GM12878 (cell line): ENCODE measurements at regions not wholly inside any gene's neighbourhood (a gene's known extent, or its start where the extent isn't known, plus 50 kb on each side); places are given as distances from the start of the nearest gene placed in this dataset.

ENCODE experiments used
- ATAC-seq: fragments of 200-7000 bp; cut with Tn5 transposase; 3 replicates; pipeline ENCODE4 v1.9.1; 2020; ENCODE audit warnings: mild to moderate bottlenecking, moderate library complexity
- BruUV-seq: library from RNA; stranded (reverse); fragments of 400-500 nt; replicated peaks from 2 replicates; lab custom pipeline; 2021; lab: Mats Ljungman, UMichigan
- CTCF ChIA-PET: fragments of 300-600 bp; sonication (Branson Sonifier 250); formaldehyde crosslinking; extraction: SDS; loops from one replicate; lab custom pipeline; 2021; ENCODE audit warnings: inconsistent platforms; lab: Yijun Ruan, JAX
- POLR2A ChIA-PET: fragments of 350-600 bp; formaldehyde crosslinking; extraction: SDS; loops from one replicate; lab custom pipeline; 2021; ENCODE audit warnings: inconsistent platforms; lab: Charles Lee
- RAD21 ChIA-PET: fragments of 300-600 bp; sonication (Branson Sonifier 250); formaldehyde crosslinking; loops from one replicate; lab custom pipeline; 2023; ENCODE audit warnings: antibody characterized with exemption; ENCODE audit not compliant: unreplicated experiment; lab: Charles Lee
- SMC1A ChIA-PET: fragments of 300-600 bp; sonication (Branson Sonifier 250); formaldehyde crosslinking; loops from one replicate; lab custom pipeline; 2023; ENCODE audit not compliant: unreplicated experiment, uncharacterized antibody; lab: Charles Lee
- DNase-seq: peaks from one replicate; pipeline ENCODE4 v3.0.0-alpha.2; 2011; ENCODE audit warnings: low read depth, low spot score
- FAIRE-seq: peaks from 3 replicates; lab custom pipeline; 2011; peaks lifted over from hg19 to GRCh38; lab: Jason Lieb, UNC
- H2AFZ ChIP-seq: 2 replicates; pipeline ENCODE4 v1.6.0; 2011; ENCODE audit warnings: low read depth, low read length, control low read depth; ENCODE audit not compliant: control insufficient read depth
- H3K27ac ChIP-seq: 2 replicates; pipeline ENCODE4 v1.5.1; 2011; ENCODE audit warnings: control low read depth; ENCODE audit not compliant: control insufficient read depth, insufficient read depth
- H3K27me3 ChIP-seq, 2 experiments: replicated peaks in 1 of 2; 2 replicates each; pipeline versions ENCODE4 v1.6.0 to v1.6.1; 2011; ENCODE audit warnings: low read length in 1 of 2; ENCODE audit not compliant: control insufficient read depth in 2 of 2, insufficient read depth in 2 of 2
- H3K36me3 ChIP-seq, 2 experiments: 2 replicates each; pipeline ENCODE4 v1.5.1; 2011; ENCODE audit warnings: low read length in 1 of 2; ENCODE audit not compliant: control insufficient read depth in 2 of 2, insufficient read depth in 2 of 2
- H3K4me1 ChIP-seq: 2 replicates; pipeline ENCODE4 v1.6.1; 2011; ENCODE audit warnings: mild to moderate bottlenecking, low read length, moderate library complexity, mixed read lengths; ENCODE audit not compliant: control insufficient read depth, insufficient read depth
- H3K4me2 ChIP-seq: 2 replicates; pipeline ENCODE4 v1.6.0; 2011; ENCODE audit warnings: control low read depth; ENCODE audit not compliant: control insufficient read depth, insufficient read depth
- H3K4me3 ChIP-seq: fragments of 200-600 bp; sonication (generic); 2 replicates; pipeline ENCODE4 v1.5.1; 2016
- H3K79me2 ChIP-seq: 2 replicates; pipeline ENCODE4 v1.6.0; 2011; ENCODE audit warnings: low read length; ENCODE audit not compliant: control insufficient read depth, insufficient read depth
- H3K9ac ChIP-seq: 2 replicates; pipeline ENCODE4 v1.8.0; 2011; ENCODE audit warnings: low read length, control low read depth, mixed read lengths; ENCODE audit not compliant: control insufficient read depth, insufficient read depth
- H3K9me3 ChIP-seq: replicated peaks from 3 replicates; pipeline ENCODE4 v1.5.1; 2011; ENCODE audit warnings: mild to moderate bottlenecking, low read length; ENCODE audit not compliant: control insufficient read depth, insufficient read depth
- H4K20me1 ChIP-seq: 2 replicates; pipeline ENCODE4 v1.6.0; 2011; ENCODE audit not compliant: control insufficient read depth, insufficient read depth
- CBFB ChIP-seq: IDR thresholded peaks from 2 replicates; pipeline ENCODE4 v1.6.1; 2016; ENCODE audit warnings: antibody characterized with exemption, low read depth
- EGR1 ChIP-seq, 2 experiments: IDR thresholded peaks; 1 replicate in 1 of 2; 2 replicates in 1 of 2; pipeline ENCODE4 v1.6.1; 2011 to 2012; ENCODE audit warnings: low read depth in 2 of 2, low read length in 2 of 2, borderline replicate concordance in 1 of 2, mild to moderate bottlenecking in 1 of 2, moderate library complexity in 1 of 2
- FOXM1 ChIP-seq: IDR thresholded peaks from 2 replicates; pipeline ENCODE4 v1.6.1; 2012; ENCODE audit warnings: low read depth, mild to moderate bottlenecking, inconsistent platforms, low read length, moderate library complexity
- HDAC2 ChIP-seq: fragments of 200-600 bp; sonication (generic); IDR thresholded peaks from 2 replicates; pipeline ENCODE4 v1.6.1; 2017
- JUNB ChIP-seq: IDR thresholded peaks from 2 replicates; pipeline ENCODE4 v1.6.1; 2016; ENCODE audit warnings: antibody characterized with exemption, mild to moderate bottlenecking
- KDM1A ChIP-seq: fragments of 200-600 bp; sonication (generic); IDR thresholded peaks from 2 replicates; pipeline ENCODE4 v1.6.1; 2016; ENCODE audit warnings: borderline replicate concordance
- MEF2B ChIP-seq: fragments of 450-650 bp; IDR thresholded peaks from 2 replicates; pipeline ENCODE4 v1.6.1; 2018; ENCODE audit warnings: mild to moderate bottlenecking, moderate library complexity; ENCODE audit not compliant: partially characterized antibody, poor library complexity, severe bottlenecking
- NR2C2 ChIP-seq: IDR thresholded peaks from 2 replicates; pipeline ENCODE4 v1.6.1; 2011; ENCODE audit warnings: borderline replicate concordance, low read depth; ENCODE audit not compliant: control insufficient read depth, insufficient read length
- PAX8 ChIP-seq: fragments of 450-650 bp; IDR thresholded peaks from 2 replicates; pipeline ENCODE4 v1.6.1; 2017; ENCODE audit warnings: mild to moderate bottlenecking, moderate library complexity
- RBBP5 ChIP-seq: fragments of 200-600 bp; sonication (generic); conservative IDR thresholded peaks from 2 replicates; pipeline ENCODE4 v1.6.1; 2016
- SIX5 ChIP-seq: IDR thresholded peaks from 2 replicates; pipeline ENCODE4 v1.6.1; 2011; ENCODE audit warnings: mild to moderate bottlenecking, low read depth, low read length, moderate library complexity; ENCODE audit not compliant: severe bottlenecking
- SP1 ChIP-seq: IDR thresholded peaks from one replicate; pipeline ENCODE4 v1.6.1; 2011; ENCODE audit warnings: low read depth, low read length
- STAT1 ChIP-seq: fragments of 450-650 bp; conservative IDR thresholded peaks from 2 replicates; pipeline ENCODE4 v1.6.1; 2014; ENCODE audit warnings: antibody characterized with exemption, mild to moderate bottlenecking
- TCF7 ChIP-seq: IDR thresholded peaks from 2 replicates; pipeline ENCODE4 v1.6.1; 2014; ENCODE audit warnings: antibody characterized with exemption, borderline replicate concordance
- WGBS: methylation state at CpG from one replicate; pipeline ENCODE4 v1.1.6; 2016; ENCODE audit warnings: low lambda C conversion rate; ENCODE audit not compliant: insufficient replicate concordance, insufficient coverage; ENCODE audit errors: missing lambda C conversion rate; 5-methylcytosine and 5-hydroxymethylcytosine counted together
- in situ Hi-C: fragments of 300-500 bp; cut with MboI; formaldehyde crosslinking; loops from 9 replicates; pipeline ENCODE4 v1.14.3; 2018; ENCODE audit warnings: mixed read lengths
- intact Hi-C: fragments of 100-400 bp; cut with micrococcal nuclease; formaldehyde crosslinking; loops from one replicate; pipeline ENCODE4 v1.14.2; 2022; ENCODE audit not compliant: unreplicated experiment
- TF ChIP-seq, protein P1 (sequence below): IDR thresholded peaks from 2 replicates; pipeline ENCODE4 v1.6.1; 2012; ENCODE audit warnings: mild to moderate bottlenecking, low read depth, low read length
- TF ChIP-seq, protein P2 (sequence below): fragments of 450-650 bp; formaldehyde crosslinking; IDR thresholded peaks from 2 replicates; pipeline ENCODE4 v1.5.0; 2022; ENCODE audit warnings: mild to moderate bottlenecking, missing genetic modification characterization

DNA sequence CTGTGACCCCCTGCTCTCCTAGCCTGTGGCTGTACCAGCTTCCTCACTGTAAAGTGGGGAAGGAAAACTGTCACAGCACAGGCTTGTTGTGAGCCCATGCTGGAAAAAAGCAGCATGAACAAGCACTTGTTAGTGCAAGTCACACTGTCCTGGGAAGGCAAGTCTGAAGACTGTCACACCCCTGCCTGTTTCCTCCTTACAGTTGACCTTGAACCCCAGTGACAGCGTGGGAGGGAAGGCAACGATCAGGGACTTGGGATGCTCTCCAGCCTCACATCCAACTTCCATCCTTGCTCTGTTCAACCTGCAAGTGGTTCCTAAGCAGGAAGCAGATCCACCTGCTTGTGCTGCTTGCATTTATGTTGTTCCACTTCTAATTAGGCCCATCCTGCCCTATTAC lies 311.3 kb upstream of the KLHL29 start:
- intact Hi-C loops: no loop called here
- ATAC-seq: no peak
- TF ChIP-seq NR2C2: no peak
- TF ChIP-seq EGR1 (IDR thresholded peaks at IDR 0.05; ENCODE audit: borderline replicate concordance in 1 of 2, low read depth in 2 of 2, low read length in 2 of 2): no peak
- no peak for TF ChIP-seq MEF2B
- TF ChIP-seq PAX8: no peak
- no peak for TF ChIP-seq SP1
- TF ChIP-seq, protein P1, sequence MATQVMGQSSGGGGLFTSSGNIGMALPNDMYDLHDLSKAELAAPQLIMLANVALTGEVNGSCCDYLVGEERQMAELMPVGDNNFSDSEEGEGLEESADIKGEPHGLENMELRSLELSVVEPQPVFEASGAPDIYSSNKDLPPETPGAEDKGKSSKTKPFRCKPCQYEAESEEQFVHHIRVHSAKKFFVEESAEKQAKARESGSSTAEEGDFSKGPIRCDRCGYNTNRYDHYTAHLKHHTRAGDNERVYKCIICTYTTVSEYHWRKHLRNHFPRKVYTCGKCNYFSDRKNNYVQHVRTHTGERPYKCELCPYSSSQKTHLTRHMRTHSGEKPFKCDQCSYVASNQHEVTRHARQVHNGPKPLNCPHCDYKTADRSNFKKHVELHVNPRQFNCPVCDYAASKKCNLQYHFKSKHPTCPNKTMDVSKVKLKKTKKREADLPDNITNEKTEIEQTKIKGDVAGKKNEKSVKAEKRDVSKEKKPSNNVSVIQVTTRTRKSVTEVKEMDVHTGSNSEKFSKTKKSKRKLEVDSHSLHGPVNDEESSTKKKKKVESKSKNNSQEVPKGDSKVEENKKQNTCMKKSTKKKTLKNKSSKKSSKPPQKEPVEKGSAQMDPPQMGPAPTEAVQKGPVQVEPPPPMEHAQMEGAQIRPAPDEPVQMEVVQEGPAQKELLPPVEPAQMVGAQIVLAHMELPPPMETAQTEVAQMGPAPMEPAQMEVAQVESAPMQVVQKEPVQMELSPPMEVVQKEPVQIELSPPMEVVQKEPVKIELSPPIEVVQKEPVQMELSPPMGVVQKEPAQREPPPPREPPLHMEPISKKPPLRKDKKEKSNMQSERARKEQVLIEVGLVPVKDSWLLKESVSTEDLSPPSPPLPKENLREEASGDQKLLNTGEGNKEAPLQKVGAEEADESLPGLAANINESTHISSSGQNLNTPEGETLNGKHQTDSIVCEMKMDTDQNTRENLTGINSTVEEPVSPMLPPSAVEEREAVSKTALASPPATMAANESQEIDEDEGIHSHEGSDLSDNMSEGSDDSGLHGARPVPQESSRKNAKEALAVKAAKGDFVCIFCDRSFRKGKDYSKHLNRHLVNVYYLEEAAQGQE: no peak
- TF ChIP-seq, protein P2, sequence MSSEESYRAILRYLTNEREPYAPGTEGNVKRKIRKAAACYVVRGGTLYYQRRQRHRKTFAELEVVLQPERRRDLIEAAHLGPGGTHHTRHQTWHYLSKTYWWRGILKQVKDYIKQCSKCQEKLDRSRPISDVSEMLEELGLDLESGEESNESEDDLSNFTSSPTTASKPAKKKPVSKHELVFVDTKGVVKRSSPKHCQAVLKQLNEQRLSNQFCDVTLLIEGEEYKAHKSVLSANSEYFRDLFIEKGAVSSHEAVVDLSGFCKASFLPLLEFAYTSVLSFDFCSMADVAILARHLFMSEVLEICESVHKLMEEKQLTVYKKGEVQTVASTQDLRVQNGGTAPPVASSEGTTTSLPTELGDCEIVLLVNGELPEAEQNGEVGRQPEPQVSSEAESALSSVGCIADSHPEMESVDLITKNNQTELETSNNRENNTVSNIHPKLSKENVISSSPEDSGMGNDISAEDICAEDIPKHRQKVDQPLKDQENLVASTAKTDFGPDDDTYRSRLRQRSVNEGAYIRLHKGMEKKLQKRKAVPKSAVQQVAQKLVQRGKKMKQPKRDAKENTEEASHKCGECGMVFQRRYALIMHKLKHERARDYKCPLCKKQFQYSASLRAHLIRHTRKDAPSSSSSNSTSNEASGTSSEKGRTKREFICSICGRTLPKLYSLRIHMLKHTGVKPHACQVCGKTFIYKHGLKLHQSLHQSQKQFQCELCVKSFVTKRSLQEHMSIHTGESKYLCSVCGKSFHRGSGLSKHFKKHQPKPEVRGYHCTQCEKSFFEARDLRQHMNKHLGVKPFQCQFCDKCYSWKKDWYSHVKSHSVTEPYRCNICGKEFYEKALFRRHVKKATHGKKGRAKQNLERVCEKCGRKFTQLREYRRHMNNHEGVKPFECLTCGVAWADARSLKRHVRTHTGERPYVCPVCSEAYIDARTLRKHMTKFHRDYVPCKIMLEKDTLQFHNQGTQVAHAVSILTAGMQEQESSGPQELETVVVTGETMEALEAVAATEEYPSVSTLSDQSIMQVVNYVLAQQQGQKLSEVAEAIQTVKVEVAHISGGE (CRISPR knock-in tag): no peak
- TF ChIP-seq RBBP5: no peak
- TF ChIP-seq KDM1A: no peak
- TF ChIP-seq JUNB: no peak
- TF ChIP-seq CBFB: no peak
- no peak for TF ChIP-seq STAT1
- no peak for TF ChIP-seq SIX5
- TF ChIP-seq TCF7: no peak
- TF ChIP-seq HDAC2: no peak
- TF ChIP-seq FOXM1: no peak
- TF ChIP-seq, all 136 proteins: peak for 0
- H3K4me2 ChIP-seq: no peak overlapping the region
- SMC1A ChIA-PET: no interaction called here
- 0% methylated on average over 2 of the region's 2 CpGs for WGBS
- no TSS peak for BruUV-seq
- RAD21 ChIA-PET: no interaction called here
- no peak overlapping the region for H2AFZ ChIP-seq
- H3K36me3 ChIP-seq: no peaks in the 10 kb centered on the region
- CTCF ChIA-PET: no interaction called here
- H3K4me3 ChIP-seq: no peak overlapping the region
- H4K20me1 ChIP-seq: no peaks in the 10 kb centered on the region
- no peak for FAIRE-seq
- POLR2A ChIA-PET: no interaction called here
- H3K9ac ChIP-seq: no peak overlapping the region
- no peaks in the 10 kb centered on the region for H3K4me1 ChIP-seq
- H3K27ac ChIP-seq: no peak overlapping the region
- in situ Hi-C loops: no loop called here
- H3K79me2 ChIP-seq: no peaks in the 10 kb centered on the region
- no peak for DNase-seq
- H3K27me3 ChIP-seq: no peaks in the 10 kb centered on the region
- no peaks in the 10 kb centered on the region for H3K9me3 ChIP-seq
